Gastroesophageal sphincter (tissue), 3 donors: ENCODE measurements at regions not wholly inside any gene's neighbourhood (a gene's known extent, or its start where the extent isn't known, plus 50 kb on each side); places are given as distances from the start of the nearest gene placed in this dataset.

Experiments
- CTCF ChIP-seq, 4 experiments: fragments of 200-600 bp in 2 of 4; fragments of 450-650 bp in 2 of 4; sonication (generic) in 1 of 4; IDR thresholded peaks; one replicate each; pipeline ENCODE4 v1.5.1; 2017 to 2019; ENCODE audit warnings: antibody characterized with exemption in 4 of 4, mild to moderate bottlenecking in 2 of 4, moderate library complexity in 2 of 4
- EP300 ChIP-seq: sonication (generic); formaldehyde crosslinking; IDR thresholded peaks from one replicate; pipeline ENCODE4 v1.6.1; 2017; ENCODE audit warnings: antibody characterized with exemption, mild to moderate bottlenecking
- POLR2A ChIP-seq, 2 donors: fragments of 450-650 bp; IDR thresholded peaks; one replicate each; pipeline ENCODE4 v1.6.1; 2017; ENCODE audit warnings: antibody characterized with exemption in 2 of 2, mild to moderate bottlenecking in 2 of 2, moderate library complexity in 1 of 2
- POLR2AphosphoS5 ChIP-seq: sonication (generic); formaldehyde crosslinking; IDR thresholded peaks from one replicate; pipeline ENCODE4 v1.6.1; 2017; ENCODE audit warnings: antibody characterized with exemption

DNA sequence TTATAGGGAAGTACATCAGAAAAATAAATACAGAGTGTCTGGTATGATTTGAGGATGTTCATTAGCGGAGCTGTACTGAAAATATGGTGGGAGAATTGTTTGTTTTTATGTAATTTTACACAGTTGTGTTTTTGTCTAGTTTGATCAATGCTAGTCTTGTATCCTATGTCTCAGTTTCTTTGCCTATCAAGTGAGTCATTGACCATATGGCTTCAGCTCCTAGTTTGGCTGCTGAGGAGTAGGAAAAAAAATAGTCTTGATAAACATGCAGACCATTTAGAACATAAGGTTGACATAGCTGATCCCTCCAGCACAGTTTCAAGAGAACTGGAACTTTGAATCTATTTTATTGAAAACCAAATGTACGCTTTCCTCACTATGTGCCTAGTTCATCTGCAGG, 1292.1 kb upstream of the FLRT2 start:
- TF ChIP-seq CTCF (IDR thresholded peaks at IDR 0.05) (no peak), POLR2AphosphoS5 (no peak), POLR2A (IDR thresholded peaks at IDR 0.05) (no peak), EP300 (no peak)
